Liver (tissue), 8 donors: ENCODE measurements at regions not wholly inside any gene's neighbourhood (a gene's known extent, or its start where the extent isn't known, plus 50 kb on each side); places are given as distances from the start of the nearest gene placed in this dataset.

Experiments
- DNase-seq: peaks from one replicate; pipeline ENCODE4 v3.0.0-alpha.2; 2017; ENCODE audit warnings: low spot score
- H3K27ac ChIP-seq, 2 donors: one replicate each; pipeline ENCODE4 v1.7.0; 2013; ENCODE audit warnings: inconsistent platforms in 2 of 2, low read length in 2 of 2, control low read depth in 1 of 2, low read depth in 1 of 2, mild to moderate bottlenecking in 1 of 2
- H3K27me3 ChIP-seq, 4 donors: one replicate each; pipeline versions ENCODE4 v1.6.1 to v1.7.0; 2013; ENCODE audit warnings: low read length in 3 of 4, inconsistent platforms in 1 of 4, mild to moderate bottlenecking in 1 of 4, moderate library complexity in 1 of 4; ENCODE audit not compliant: control insufficient read depth in 4 of 4, insufficient read depth in 4 of 4
- H3K36me3 ChIP-seq, 4 donors: one replicate each; pipeline versions ENCODE4 v1.6.1 to v1.7.0; 2013; ENCODE audit warnings: low read length in 3 of 4, mild to moderate bottlenecking in 3 of 4, low read depth in 1 of 4, moderate library complexity in 1 of 4; ENCODE audit not compliant: control insufficient read depth in 4 of 4, insufficient read depth in 3 of 4
- H3K4me1 ChIP-seq, 4 donors: one replicate each; pipeline versions ENCODE4 v1.6.1 to v1.7.0; 2013; ENCODE audit warnings: low read length in 3 of 4, mild to moderate bottlenecking in 3 of 4, moderate library complexity in 1 of 4; ENCODE audit not compliant: control insufficient read depth in 4 of 4, insufficient read depth in 4 of 4
- H3K4me3 ChIP-seq, 3 donors: one replicate each; pipeline versions ENCODE4 v1.6.1 to v1.7.0; 2013; ENCODE audit warnings: low read length in 3 of 3, control low read depth in 1 of 3, low read depth in 1 of 3, mild to moderate bottlenecking in 1 of 3
- H3K9ac ChIP-seq, 2 donors: one replicate each; pipeline ENCODE4 v1.7.0; 2013; ENCODE audit warnings: low read length in 2 of 2, mild to moderate bottlenecking in 2 of 2, moderate library complexity in 2 of 2, control low read depth in 1 of 2, low read depth in 1 of 2
- H3K9me3 ChIP-seq, 4 donors: one replicate each; pipeline versions ENCODE4 v1.6.1 to v1.7.0; 2013; ENCODE audit warnings: low read length in 3 of 4; ENCODE audit not compliant: control insufficient read depth in 4 of 4
- ATF3 ChIP-seq: IDR thresholded peaks from 2 replicates; pipeline ENCODE4 v1.6.1; 2016; ENCODE audit warnings: antibody characterized with exemption
- CTCF ChIP-seq: fragments of 150-350 bp; IDR thresholded peaks from 2 replicates; pipeline ENCODE4 v1.5.1; 2017; ENCODE audit warnings: improper control_type of control experiment, low read depth, low read length; ENCODE audit not compliant: missing input control
- EGR1 ChIP-seq, 2 donors: IDR thresholded peaks; 2 replicates each; pipeline ENCODE4 v1.6.1; 2016 to 2018; ENCODE audit warnings: antibody characterized with exemption in 2 of 2, low read depth in 2 of 2
- FOXA1 ChIP-seq: IDR thresholded peaks from 2 replicates; pipeline ENCODE4 v1.6.1; 2016; ENCODE audit warnings: antibody characterized with exemption
- FOXA2 ChIP-seq: IDR thresholded peaks from 2 replicates; pipeline ENCODE4 v1.6.1; 2016; ENCODE audit warnings: antibody characterized with exemption
- GABPA ChIP-seq, 2 donors: IDR thresholded peaks in 1 of 2; conservative IDR thresholded peaks in 1 of 2; 2 replicates each; pipeline ENCODE4 v1.6.1; 2016; ENCODE audit warnings: antibody characterized with exemption in 2 of 2, mild to moderate bottlenecking in 1 of 2, moderate library complexity in 1 of 2
- HNF4A ChIP-seq, 2 donors: conservative IDR thresholded peaks; 2 replicates each; pipeline ENCODE4 v1.6.1; 2016; ENCODE audit warnings: antibody characterized with exemption in 2 of 2, mild to moderate bottlenecking in 2 of 2
- HNF4G ChIP-seq: IDR thresholded peaks from 2 replicates; pipeline ENCODE4 v1.6.1; 2016; ENCODE audit warnings: antibody characterized with exemption
- JUND ChIP-seq, 2 donors: IDR thresholded peaks; 2 replicates each; pipeline ENCODE4 v1.6.1; 2016; ENCODE audit warnings: antibody characterized with exemption in 2 of 2
- MAX ChIP-seq: IDR thresholded peaks from 2 replicates; pipeline ENCODE4 v1.6.1; 2016; ENCODE audit warnings: antibody characterized with exemption
- NR2F2 ChIP-seq: IDR thresholded peaks from 2 replicates; pipeline ENCODE4 v1.6.1; 2016; ENCODE audit warnings: antibody characterized with exemption
- RAD21 ChIP-seq, 2 donors: IDR thresholded peaks; 2 replicates each; pipeline ENCODE4 v1.6.1; 2016; ENCODE audit warnings: antibody characterized with exemption in 2 of 2, mild to moderate bottlenecking in 2 of 2
- REST ChIP-seq: IDR thresholded peaks from 2 replicates; pipeline ENCODE4 v1.6.1; 2016; ENCODE audit warnings: antibody characterized with exemption, mild to moderate bottlenecking
- RXRA ChIP-seq, 2 donors: IDR thresholded peaks; 2 replicates each; pipeline ENCODE4 v1.6.1; 2017 to 2018; ENCODE audit warnings: antibody characterized with exemption in 2 of 2, mild to moderate bottlenecking in 1 of 2
- SP1 ChIP-seq: IDR thresholded peaks from 2 replicates; pipeline ENCODE4 v1.6.1; 2018; ENCODE audit warnings: antibody characterized with exemption, mild to moderate bottlenecking
- TAF1 ChIP-seq: conservative IDR thresholded peaks from 2 replicates; pipeline ENCODE4 v1.6.1; 2016; ENCODE audit warnings: antibody characterized with exemption, mild to moderate bottlenecking
- YY1 ChIP-seq: IDR thresholded peaks from 2 replicates; pipeline ENCODE4 v1.6.1; 2016; ENCODE audit warnings: antibody characterized with exemption, mild to moderate bottlenecking
- ZBTB33 ChIP-seq: IDR thresholded peaks from 2 replicates; pipeline ENCODE4 v1.6.1; 2016; ENCODE audit warnings: antibody characterized with exemption
- WGBS: extraction: QIAGEN DNeasy Blood & Tissue Kit; methylation state at CpG from one replicate; pipeline ENCODE4 v1.1.7; 2013; 5-methylcytosine and 5-hydroxymethylcytosine counted together
- donor health status: healthy.
- donor health status: healthy.
- donor health status: healthy.
- donor health status: healthy.
- donor health status: healthy.

GRCh38 chrX:128457674-128458073, 405.5 kb upstream of the ACTRT1 start:
- H3K36me3 ChIP-seq, result no peaks in the 10 kb centered on the region
- no peaks in the 10 kb centered on the region for H3K27me3 ChIP-seq
- H3K4me3 ChIP-seq, result no peak overlapping the region
- no peak for DNase-seq
- H3K9me3 ChIP-seq, result peaks cover 0 to 3% (median 0%) of the 10 kb centered on the region in 4 donors
- no peak overlapping the region for H3K9ac ChIP-seq
- H3K27ac ChIP-seq, result no peak overlapping the region
- WGBS, result 88% methylated on average over 2 of the region's 2 CpGs
- TF ChIP-seq FOXA2 (no peak), HNF4G (no peak), YY1 (no peak), MAX (no peak), EGR1 (IDR thresholded peaks at IDR 0.05; ENCODE audit: low read depth in 2 of 2) (no peak), CTCF (no peak), FOXA1 (no peak), ZBTB33 (no peak), TAF1 (no peak), GABPA (IDR thresholded peaks at IDR 0.05 in 1 of 2, conservative IDR thresholded peaks at IDR 0.05 in 1 of 2) (no peak), JUND (IDR thresholded peaks at IDR 0.05) (no peak), REST (no peak), RAD21 (IDR thresholded peaks at IDR 0.05) (no peak), SP1 (no peak), ATF3 (no peak), RXRA (IDR thresholded peaks at IDR 0.05) (no peak), NR2F2 (no peak), HNF4A (conservative IDR thresholded peaks at IDR 0.05) (no peak)
- H3K4me1 ChIP-seq, result no peaks in the 10 kb centered on the region

GRCh38 chrX:128439159-128439558, 387.0 kb upstream of the ACTRT1 start:
- no peak overlapping the region for H3K27ac ChIP-seq
- no peak overlapping the region for H3K9ac ChIP-seq
- H3K4me3 ChIP-seq, result no peak overlapping the region
- DNase-seq, result no peak
- H3K27me3 ChIP-seq, result no peaks in the 10 kb centered on the region
- no peaks in the 10 kb centered on the region for H3K4me1 ChIP-seq
- no peaks in the 10 kb centered on the region for H3K36me3 ChIP-seq
- 21% methylated on average over 4 of the region's 4 CpGs for WGBS
- H3K9me3 ChIP-seq, result no peaks in the 10 kb centered on the region
- TF ChIP-seq HNF4A (conservative IDR thresholded peaks at IDR 0.05) (peak in 1 of 2 donors; percentile 16), SP1 (no peak), RAD21 (IDR thresholded peaks at IDR 0.05) (no peak), EGR1 (IDR thresholded peaks at IDR 0.05; ENCODE audit: low read depth in 2 of 2) (no peak), MAX (no peak), JUND (IDR thresholded peaks at IDR 0.05) (no peak), CTCF (no peak), FOXA2 (peak; percentile 46), RXRA (IDR thresholded peaks at IDR 0.05) (no peak), NR2F2 (no peak), REST (no peak), HNF4G (no peak)
